Lung (tissue), 11 donors: ENCODE measurements at regions not wholly inside any gene's neighbourhood (a gene's known extent, or its start where the extent isn't known, plus 50 kb on each side); places are given as distances from the start of the nearest gene placed in this dataset.
A peak's percentile ranks its signal among the peaks of the same experiment; 100 is the strongest.

Experiments used
- ATAC-seq: fragments of 200-7000 bp; cut with Tn5 transposase; one replicate; pipeline ENCODE4 v1.9.1; 2020; ENCODE audit warnings: moderate number of reproducible peaks; ENCODE audit not compliant: insufficient read depth, low FRiP score
- DNase-seq, 3 donors: peaks; one replicate each; pipeline ENCODE4 v3.0.0-alpha.2; 2013 to 2017
- H3K27ac ChIP-seq, 2 donors: one replicate each; pipeline ENCODE4 v1.5.1; 2013; ENCODE audit warnings: mild to moderate bottlenecking in 2 of 2, moderate library complexity in 2 of 2, control low read depth in 1 of 2, inconsistent platforms in 1 of 2, low read depth in 1 of 2, low read length in 1 of 2
- H3K27me3 ChIP-seq, 3 donors: one replicate each; pipeline ENCODE4 v1.5.1; 2013; ENCODE audit warnings: low read length in 2 of 3; ENCODE audit not compliant: control insufficient read depth in 3 of 3, insufficient read depth in 3 of 3
- H3K36me3 ChIP-seq, 4 donors: one replicate each; pipeline ENCODE4 v1.5.1; 2013; ENCODE audit warnings: low read length in 4 of 4, mild to moderate bottlenecking in 1 of 4, moderate library complexity in 1 of 4; ENCODE audit not compliant: control insufficient read depth in 4 of 4, insufficient read depth in 4 of 4
- H3K4me1 ChIP-seq, 5 donors: one replicate each; pipeline ENCODE4 v1.5.1; 2013; ENCODE audit warnings: low read length in 5 of 5, mild to moderate bottlenecking in 2 of 5, moderate library complexity in 1 of 5; ENCODE audit not compliant: control insufficient read depth in 5 of 5, insufficient read depth in 5 of 5
- H3K4me3 ChIP-seq: one replicate; pipeline ENCODE4 v1.5.1; 2013; ENCODE audit warnings: mild to moderate bottlenecking, control low read depth, moderate library complexity
- H3K9ac ChIP-seq, 2 donors: one replicate each; pipeline ENCODE4 v1.5.1; 2013; ENCODE audit warnings: low read length in 2 of 2, control low read depth in 1 of 2; ENCODE audit not compliant: insufficient read depth in 1 of 2
- H3K9me3 ChIP-seq, 4 donors: one replicate each; pipeline ENCODE4 v1.5.1; 2013; ENCODE audit warnings: low read length in 3 of 4, mild to moderate bottlenecking in 1 of 4, moderate library complexity in 1 of 4; ENCODE audit not compliant: control insufficient read depth in 4 of 4, insufficient read depth in 3 of 4
- WGBS, 2 donors: extraction: QIAGEN DNeasy Blood & Tissue Kit; methylation state at CpG; one replicate each; pipeline ENCODE4 v1.1.7; 2013; 5-methylcytosine and 5-hydroxymethylcytosine counted together
- TF ChIP-seq, protein P1 (sequence below): IDR thresholded peaks from 2 replicates; pipeline ENCODE4 v1.5.1; 2012; ENCODE audit warnings: mild to moderate bottlenecking; ENCODE audit errors: control extremely low read depth, extremely low read depth
- donor health status: control.
- donor health status: control.
- donor health status: Bipolar disorder and iron deficiency.
- donor health status: healthy.
- donor health status: DM: yes; HTN: yes; CAD: no.

DNA sequence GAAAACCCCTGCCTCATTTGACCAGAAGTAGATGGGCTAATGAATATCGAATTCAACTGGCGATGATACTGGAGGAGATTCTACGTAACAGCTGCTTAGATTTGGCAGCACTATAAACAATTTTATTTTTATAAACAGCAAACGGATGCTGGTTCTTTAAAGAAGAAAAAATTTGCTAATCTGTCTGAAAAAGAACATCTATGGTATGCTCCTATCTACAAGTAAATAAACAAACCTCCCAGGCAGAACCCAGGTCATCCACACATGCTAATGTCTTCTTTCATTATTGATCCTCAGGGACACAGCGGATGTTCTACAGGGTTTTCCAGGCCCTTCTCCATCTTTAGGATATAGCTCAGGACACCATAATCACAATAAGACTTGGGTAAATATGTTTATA, 291.3 kb downstream of the ALDH8A1 start:
- TF ChIP-seq, protein P1, sequence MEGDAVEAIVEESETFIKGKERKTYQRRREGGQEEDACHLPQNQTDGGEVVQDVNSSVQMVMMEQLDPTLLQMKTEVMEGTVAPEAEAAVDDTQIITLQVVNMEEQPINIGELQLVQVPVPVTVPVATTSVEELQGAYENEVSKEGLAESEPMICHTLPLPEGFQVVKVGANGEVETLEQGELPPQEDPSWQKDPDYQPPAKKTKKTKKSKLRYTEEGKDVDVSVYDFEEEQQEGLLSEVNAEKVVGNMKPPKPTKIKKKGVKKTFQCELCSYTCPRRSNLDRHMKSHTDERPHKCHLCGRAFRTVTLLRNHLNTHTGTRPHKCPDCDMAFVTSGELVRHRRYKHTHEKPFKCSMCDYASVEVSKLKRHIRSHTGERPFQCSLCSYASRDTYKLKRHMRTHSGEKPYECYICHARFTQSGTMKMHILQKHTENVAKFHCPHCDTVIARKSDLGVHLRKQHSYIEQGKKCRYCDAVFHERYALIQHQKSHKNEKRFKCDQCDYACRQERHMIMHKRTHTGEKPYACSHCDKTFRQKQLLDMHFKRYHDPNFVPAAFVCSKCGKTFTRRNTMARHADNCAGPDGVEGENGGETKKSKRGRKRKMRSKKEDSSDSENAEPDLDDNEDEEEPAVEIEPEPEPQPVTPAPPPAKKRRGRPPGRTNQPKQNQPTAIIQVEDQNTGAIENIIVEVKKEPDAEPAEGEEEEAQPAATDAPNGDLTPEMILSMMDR = no peak
- H3K9ac ChIP-seq = no peak overlapping the region
- no peak overlapping the region for H3K4me3 ChIP-seq
- WGBS, 2 donors = 86 to 88% methylated on average over 5 of the region's 5 CpGs
- no peaks in the 10 kb centered on the region for H3K9me3 ChIP-seq
- ATAC-seq (no peak), DNase-seq (peak in 2 of 3 donors; percentile 21 to 24)
- H3K4me1 ChIP-seq = peaks cover 0 to 6% (median 2%) of the 10 kb centered on the region in 5 donors
- H3K36me3 ChIP-seq = no peaks in the 10 kb centered on the region
- no peaks in the 10 kb centered on the region for H3K27me3 ChIP-seq
- no peak overlapping the region for H3K27ac ChIP-seq

DNA sequence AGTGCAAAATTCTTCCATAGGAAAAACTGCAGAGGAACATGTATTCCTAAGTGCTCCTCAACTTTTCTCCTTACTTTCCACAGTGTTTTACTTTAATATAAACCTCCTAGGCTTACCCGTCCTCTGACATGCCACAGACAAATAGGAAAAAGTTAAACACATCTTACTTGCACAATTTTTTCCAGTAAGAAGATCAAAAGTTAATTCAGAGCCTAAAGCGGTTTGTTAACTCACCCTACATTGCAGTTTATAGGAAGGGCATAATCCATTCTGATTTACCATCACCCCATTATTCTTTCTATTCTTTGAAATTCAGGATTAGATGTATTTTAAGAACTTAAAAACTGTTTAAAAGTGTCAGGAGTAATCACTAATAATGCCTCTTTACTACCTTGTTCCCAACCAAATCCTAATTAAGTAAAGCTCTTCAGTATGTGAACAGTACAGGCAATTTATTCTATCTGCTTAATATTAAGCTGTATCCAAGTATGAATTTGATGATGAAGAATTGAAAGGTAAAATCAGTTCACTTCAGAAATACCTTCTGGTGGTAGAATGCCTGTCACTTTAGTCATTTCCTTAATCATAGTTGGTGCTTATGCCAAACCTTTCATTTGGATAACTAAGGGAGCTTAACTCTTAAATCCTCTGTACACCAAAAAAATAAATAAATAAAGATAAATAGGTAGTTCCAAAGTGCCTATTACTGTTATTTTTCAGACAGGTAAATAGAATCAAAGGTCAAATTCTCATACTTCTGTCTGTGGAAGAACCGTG, 292.0 kb downstream of the ALDH8A1 start:
- DNase-seq = no peak
- Histone ChIP-seq H3K27ac (no peak overlapping the region), H3K9me3 (no peaks in the 10 kb centered on the region), H3K36me3 (no peaks in the 10 kb centered on the region), H3K4me1 (peaks cover 0 to 6% (median 2%) of the 10 kb centered on the region in 5 donors), H3K9ac (no peak overlapping the region), H3K4me3 (no peak overlapping the region), H3K27me3 (no peaks in the 10 kb centered on the region)
- no peak for ATAC-seq
- WGBS, 2 donors = 84 to 89% methylated on average over 3 of the region's 3 CpGs
- TF ChIP-seq, protein P1 = no peak

DNA sequence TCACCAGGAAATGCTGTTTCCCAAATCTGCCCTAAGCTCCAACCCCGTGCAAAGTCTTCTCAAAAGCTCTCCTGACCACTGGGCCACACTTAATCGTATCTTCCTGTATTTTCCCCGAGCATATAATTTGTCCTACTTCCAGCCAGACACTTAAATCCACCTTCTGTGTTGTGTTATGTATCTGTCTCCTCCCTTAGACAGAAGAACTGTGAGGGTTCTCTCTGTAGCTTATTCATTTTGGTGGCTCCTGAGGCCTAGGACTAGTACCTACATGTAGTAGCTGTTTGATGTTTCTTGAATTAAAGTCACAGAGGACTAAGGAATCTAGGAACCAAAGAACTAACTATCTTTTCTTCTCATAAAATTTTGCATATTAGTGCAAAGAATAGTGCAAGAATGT, 292.6 kb downstream of the ALDH8A1 start:
- ATAC-seq (no peak), DNase-seq (no peak)
- H3K9me3 ChIP-seq = no peaks in the 10 kb centered on the region
- no peak overlapping the region for H3K27ac ChIP-seq
- H3K36me3 ChIP-seq = no peaks in the 10 kb centered on the region
- H3K27me3 ChIP-seq = no peaks in the 10 kb centered on the region
- TF ChIP-seq, protein P1 = no peak
- WGBS, 2 donors = 87 to 89% methylated on average over 3 of the region's 3 CpGs
- peaks cover 0 to 6% (median 2%) of the 10 kb centered on the region in 5 donors for H3K4me1 ChIP-seq
- no peak overlapping the region for H3K9ac ChIP-seq
- no peak overlapping the region for H3K4me3 ChIP-seq

DNA sequence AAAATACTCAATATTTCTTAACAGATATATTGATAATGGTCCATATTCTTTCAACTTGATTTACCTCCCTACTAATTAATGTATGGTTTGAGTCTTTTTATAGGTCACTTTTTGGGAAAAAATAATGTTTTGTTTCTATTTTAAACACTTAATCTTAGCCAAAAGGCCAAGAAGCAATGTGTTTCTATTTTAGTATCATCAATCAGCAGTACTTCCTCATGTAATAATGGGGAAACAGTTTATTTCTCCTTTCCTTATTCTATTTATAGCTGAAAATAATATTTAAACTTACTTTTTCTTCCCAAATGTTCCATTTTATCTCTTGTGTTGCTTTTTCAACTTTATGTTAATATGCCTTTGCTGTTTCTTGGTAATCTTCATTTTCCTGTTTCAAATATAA, 295.1 kb downstream of the ALDH8A1 start:
- no peak overlapping the region for H3K27ac ChIP-seq
- DNase-seq (no peak), ATAC-seq (no peak)
- no peak overlapping the region for H3K9ac ChIP-seq
- TF ChIP-seq, protein P1 = no peak
- no peak overlapping the region for H3K4me3 ChIP-seq
- H3K9me3 ChIP-seq = no peaks in the 10 kb centered on the region
- no peaks in the 10 kb centered on the region for H3K36me3 ChIP-seq
- H3K4me1 ChIP-seq = peaks cover 0 to 5% (median 0%) of the 10 kb centered on the region in 5 donors
- no peaks in the 10 kb centered on the region for H3K27me3 ChIP-seq
